GM21786 (cell line): ENCODE measurements at regions not wholly inside any gene's neighbourhood (a gene's known extent, or its start where the extent isn't known, plus 50 kb on each side); places are given as distances from the start of the nearest gene placed in this dataset.

Experiments used
- ATAC-seq: cut with Tn5 transposase; IDR thresholded peaks from one replicate; pipeline ENCODE4 v1.9.1; 2021; ENCODE audit not compliant: unreplicated experiment

DNA sequence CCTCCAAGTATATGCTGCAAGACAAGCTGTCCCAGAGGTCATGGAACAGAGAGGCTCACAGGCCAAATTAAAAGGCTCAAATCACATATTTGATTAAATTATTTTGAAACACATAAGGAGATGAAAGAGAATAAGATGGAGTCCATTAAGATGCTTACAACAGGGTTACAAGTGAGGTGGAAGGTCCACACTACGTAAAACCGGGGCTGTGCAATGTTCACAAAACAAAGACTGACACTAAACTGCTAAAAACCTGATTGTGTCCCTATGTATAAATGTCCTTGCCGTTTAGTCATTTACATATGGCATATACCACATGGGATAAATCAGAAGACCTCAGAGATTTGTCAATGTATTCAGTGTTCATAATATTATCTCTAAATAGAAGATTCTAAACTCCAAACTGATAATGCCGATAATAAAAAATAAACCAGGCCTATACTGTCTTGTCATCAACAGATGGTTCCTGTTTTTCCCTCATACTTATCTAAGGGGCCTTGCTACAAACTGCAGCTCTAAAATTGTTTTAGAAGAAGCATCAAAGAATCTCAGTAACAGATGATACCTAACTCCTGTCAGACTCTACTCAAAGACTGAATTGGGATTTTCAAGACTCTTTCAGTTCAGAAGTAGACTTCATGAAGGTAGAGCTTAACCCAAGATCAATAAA lies 51.8 kb upstream of the RIPOR2 start:
- ATAC-seq: no peak

DNA sequence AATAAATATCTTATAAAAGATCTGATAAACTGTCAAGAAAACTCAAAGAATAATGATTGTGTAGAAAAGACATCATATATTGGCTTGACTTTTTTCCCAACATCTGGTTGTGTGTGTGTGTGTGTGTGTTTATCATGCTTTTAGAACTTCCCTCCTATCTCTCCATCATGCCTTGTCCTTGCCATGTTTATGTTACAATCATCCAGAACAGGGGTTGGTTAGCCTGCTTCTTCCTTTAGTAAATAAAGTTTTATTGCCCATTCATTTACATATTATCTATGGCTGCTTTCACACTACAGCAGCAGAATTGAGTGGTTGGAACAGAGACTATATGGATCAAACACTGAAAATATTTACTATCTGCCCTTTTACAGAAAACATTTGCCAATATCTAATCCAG lies 52.8 kb upstream of the RIPOR2 start:
- no peak for ATAC-seq

DNA sequence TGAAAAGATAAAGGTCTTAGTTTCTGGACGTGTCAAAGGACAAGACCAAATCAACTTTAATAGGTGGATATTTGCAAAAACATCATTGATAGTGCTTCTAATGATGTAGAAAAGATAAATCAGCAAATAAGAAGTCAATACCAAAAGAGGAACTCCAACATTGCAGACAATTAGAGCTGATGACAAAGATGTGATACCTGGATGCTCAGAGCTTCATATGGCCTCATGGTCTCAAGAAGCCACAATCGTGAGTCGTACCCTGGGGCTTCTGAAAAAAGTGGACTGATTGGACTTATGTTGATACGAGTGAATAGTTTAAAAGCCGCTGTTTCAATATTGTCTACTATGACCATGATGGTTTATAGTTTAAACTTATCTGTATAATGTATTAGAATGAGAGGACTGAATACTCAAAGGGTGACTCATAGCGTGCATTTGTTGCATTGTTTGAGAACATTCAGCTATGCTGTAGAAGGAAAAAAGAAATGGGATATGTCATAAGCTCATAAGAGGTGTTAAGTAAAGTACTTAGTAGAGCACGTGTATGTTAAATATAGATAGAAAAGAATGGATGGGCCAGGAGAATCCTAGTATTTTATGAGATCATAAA lies 54.6 kb upstream of the RIPOR2 start:
- no peak for ATAC-seq

DNA sequence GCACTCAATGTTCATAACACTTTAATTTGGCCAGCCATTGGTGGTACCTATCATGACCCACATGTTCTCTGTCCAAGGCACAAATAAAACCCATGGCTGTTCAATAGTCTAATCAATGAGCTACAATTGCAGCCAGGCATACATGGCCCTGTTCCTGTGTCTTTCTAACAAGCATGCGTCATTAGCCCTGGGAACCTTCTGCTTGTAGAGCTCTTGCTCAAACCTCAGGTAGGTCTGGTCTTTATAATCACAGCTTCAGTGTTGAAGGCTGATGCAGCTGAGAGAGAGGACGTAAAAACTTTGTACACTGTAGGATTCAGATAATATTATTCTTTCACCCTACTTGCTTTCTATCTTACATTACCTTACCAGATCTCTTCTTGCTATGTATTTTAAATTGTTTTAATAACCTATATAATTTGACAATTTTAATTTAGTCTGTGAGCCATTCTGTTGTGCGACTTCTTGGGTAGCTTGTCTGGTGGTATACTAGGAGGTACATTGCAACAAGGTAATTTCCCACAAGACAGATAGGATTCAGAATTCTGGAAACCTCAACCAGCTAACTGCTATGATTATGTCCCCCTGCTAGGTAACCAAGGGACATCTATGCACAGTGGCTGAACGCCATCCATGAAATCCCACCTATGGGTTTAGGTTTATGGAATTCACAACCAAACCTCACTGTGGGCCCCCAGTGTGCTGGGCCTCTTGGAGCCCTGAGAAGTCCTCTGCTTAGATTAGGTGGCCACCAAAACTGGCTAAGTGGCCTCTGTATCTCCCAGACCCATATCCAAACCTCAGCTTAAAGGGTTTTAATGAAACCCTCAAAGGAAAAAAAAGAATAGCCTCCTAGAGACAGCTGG lies 55.4 kb upstream of the RIPOR2 start:
- no peak for ATAC-seq

DNA sequence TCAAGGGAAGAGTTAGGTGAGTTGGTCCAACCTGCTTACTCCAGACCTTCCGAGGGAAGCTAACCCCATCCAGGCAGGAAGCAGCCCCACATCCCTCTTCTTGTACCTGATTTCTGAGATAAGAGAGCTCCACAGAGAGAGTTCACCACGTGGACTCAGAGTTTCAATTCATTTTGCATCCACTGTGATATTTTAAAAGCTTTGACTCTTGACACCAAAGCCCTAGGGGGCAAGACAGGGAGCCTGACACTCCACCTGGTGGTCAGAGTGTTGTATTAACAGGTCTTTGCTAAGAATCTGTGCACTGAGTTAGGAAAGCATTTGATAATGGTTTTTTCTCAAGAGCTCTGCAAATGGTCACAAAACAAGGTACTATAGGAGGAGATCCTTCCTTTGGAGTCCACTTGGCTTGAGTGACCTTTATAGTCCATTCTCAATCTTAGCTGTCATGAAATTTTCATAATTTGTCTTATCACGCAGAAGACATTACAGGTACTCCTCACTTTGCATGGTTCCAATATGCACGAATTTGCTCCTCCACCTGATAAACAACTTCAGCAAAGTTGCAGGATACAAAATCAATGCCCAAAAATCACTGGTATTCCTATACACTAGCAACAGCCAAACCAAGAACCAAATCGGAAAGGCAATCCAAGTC lies 56.2 kb upstream of the RIPOR2 start:
- ATAC-seq: peak; percentile 85

DNA sequence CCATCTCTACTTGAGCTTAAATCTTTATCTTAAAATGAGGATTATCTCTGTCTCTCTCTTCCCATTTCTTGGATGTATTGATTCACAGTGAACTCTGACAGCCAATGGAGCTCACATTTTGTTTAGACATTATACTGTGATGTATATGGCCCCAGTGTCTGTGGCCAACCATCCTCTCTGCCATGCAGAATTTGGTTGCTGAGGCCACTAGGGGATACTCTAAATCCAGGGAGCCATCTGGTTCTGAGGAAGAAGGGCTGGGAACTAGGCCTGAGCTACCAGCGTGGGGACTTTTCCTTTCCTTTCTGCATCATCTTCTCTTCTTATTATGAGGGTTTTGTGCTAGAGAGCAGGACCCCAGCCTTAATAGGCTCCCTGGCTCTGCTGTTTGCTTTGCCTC lies 59.1 kb upstream of the RIPOR2 start:
- no peak for ATAC-seq

DNA sequence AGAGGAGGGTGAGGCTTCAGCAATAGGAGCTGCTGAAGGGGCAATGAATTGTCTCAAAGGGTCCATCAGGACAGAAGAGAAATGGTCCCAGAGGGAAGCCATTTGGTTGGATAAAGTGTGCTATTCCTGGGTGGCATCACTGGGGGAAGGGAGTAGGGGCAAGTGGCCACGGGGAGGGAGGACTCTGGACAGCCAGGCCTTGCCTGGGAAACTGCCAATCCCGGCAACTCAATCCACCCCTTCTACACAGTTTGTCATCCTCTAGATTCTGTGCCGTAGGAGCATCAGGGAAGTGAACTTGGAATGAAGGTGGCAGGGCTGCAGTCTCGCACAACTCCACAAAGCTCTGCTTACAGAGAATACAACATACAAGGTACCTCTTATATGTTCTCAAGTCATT lies 59.5 kb upstream of the RIPOR2 start:
- ATAC-seq: no peak

DNA sequence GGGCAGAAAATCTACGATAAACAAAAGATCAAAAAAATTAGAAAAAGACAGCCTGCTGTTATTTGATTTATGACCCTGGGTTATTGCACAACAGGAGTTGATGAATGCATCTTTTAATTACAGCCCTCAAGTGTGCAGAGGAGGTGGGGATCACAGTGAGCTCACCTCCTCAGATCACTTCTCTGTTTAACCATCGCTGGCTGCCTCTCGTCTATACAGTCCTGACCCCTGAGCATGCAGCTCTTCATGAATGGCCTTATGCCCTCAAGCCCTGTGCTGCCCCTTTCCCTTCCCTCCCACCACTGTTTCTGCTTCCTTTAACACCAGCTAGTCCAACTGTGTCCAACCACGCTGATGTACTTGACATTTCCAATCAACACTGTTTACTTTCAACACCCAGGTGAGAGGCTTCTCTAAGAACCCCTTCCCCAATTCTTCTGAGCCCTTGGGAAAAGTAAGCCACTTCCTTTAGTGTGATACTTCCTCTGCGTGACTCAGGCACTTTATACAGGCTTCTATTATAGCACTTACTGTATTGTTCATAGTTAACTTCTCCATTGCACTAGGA lies 60.6 kb upstream of the RIPOR2 start:
- no peak for ATAC-seq

DNA sequence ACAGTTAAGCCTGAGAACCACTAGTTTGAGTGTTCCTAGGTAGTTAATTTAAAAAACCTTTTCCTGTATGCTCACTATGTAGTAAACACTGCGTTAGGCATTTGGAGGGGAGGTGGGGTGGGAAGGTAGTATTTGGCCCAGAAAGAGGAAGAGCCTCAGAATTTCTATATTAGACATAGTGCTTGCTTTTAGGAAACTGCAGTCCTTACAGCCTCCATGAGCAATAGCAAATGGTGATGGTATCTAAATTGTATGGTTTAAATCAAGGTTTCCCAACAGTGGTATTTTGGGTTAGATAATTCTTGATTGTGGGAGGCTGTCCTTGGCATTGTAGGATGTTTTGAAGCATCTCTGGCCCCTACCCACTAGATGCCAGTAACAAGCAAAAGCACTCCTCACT lies 61.5 kb upstream of the RIPOR2 start:
- ATAC-seq: no peak

DNA sequence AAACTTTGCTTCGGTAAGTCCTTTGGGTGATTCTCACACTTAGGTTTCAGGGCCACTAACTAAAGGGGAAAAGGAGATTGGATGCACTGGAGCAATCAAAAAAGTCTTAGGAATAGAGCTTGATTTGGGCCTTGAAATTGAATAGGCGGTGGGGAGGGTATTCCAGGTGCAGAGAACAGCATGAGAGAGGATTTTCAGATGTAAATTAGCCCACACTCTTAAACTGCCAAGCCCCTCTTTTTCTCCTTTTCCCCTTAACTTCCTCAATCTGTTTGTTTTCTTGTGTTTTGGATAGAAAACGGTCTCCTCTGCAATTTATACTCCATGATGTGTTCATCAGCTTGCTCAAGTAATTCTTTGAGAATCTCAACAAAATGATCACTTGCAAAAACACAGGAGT lies 62.1 kb upstream of the RIPOR2 start:
- no peak for ATAC-seq

DNA sequence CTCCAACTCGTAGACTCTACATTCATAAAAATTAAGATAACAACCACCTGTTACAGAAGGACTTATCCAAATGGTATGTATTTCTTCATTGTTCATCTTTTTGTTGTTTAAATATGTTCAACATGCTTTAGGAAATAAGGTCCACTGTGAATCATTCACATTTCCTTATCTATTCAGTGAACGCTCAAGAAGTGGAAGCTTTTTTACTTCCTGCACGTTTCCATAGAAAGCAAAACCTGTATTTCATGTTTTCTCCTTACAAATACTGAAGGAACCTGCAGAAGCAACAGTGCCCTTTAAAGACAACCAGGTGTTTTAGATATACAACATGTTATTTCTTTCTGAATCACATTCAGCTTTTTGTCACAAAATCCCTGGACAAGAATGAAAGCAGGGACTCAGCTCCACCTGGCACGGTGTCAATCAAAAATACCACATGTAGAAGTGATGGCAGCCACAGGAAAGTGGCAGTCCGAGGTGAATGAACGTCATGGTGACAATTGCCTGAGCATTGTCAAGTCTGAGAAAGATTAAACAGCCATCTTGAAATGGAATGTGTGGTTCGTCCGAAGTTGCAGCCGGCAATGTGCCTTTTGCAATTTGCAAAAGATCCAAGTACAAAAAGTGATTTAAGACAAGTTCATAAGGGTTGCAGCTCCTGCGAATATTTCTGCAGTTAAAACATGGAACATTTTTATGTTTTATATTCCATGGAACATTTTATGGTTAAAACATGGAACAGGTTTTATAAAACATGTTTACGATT lies 66.7 kb upstream of the RIPOR2 start:
- no peak for ATAC-seq

DNA sequence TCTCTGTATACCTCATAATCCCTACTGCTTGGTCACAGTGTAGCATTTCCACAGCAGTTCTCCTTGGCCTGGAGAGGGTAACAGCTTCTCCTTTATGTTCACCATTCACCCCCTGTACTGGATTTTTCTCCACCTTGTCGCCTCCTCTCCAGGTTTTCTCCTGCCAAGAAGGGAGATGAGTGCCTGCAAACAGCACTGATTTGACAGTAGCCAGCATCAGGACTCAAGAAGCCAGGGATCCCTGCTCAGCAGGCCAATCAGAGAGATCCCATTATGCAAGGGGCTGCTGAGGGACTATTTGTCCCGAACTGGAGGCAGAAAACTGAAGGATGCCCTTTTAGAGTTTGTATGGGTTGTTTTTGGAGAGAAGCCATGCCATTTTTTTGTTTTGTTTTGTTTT lies 68.6 kb upstream of the RIPOR2 start:
- ATAC-seq: no peak

DNA sequence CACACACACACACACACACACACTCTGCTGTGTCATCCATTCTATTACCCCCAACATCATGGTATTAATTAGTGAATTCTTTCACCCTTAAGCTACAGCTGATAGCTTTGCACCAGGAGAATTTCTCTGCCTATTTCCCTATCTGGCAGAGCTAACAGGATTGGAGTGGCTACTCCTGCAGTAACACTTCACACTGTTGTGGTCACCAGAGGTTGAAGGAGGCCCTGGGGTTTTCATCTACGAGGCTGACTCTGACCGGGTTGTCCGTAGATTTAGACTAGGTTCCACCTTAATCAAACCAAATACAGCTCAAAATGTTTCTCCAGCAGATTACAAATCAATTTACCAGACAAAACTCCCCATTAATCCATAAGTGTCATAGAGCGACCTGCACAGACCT lies 69.2 kb upstream of the RIPOR2 start:
- no peak for ATAC-seq

DNA sequence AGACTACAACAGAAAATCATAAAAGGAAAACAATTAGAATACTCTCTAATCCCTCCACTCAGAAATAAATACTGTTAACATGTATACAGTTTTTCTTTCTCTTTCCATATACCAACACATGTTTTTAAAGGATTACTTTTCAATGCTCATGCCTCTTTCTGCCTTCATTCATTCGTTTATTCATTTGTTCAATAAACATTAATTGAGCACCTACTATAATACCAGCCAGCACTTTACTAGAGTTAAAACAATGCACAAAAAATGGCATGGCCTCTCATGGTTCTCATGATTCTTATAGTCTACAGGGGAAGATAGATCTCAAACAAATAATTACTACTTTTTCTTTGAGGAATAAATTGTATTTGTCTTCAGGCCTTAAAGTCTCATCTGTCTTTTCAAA lies 70.3 kb upstream of the RIPOR2 start:
- no peak for ATAC-seq

DNA sequence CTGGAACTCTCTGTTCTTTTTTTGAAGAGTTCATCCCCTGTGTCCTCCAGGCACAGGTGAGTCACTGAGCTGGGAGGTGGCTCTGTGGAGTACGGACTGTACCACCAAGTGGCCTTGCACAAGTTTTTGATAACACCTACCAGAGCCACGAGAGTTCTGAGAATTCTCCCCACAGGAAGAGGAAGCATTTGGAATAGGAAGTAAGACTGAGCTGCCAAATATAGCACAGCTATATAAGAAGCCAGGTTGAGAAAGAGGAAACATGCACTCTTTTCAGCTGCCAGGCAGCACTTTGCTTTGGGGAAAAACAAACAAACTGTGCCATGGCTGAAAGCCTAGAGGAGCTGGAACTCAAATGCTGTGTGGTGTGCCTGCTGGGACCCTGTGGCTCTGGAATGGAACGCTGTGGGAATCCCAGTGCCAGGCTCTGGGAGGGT lies 70.8 kb upstream of the RIPOR2 start:
- ATAC-seq: peak; percentile 53

DNA sequence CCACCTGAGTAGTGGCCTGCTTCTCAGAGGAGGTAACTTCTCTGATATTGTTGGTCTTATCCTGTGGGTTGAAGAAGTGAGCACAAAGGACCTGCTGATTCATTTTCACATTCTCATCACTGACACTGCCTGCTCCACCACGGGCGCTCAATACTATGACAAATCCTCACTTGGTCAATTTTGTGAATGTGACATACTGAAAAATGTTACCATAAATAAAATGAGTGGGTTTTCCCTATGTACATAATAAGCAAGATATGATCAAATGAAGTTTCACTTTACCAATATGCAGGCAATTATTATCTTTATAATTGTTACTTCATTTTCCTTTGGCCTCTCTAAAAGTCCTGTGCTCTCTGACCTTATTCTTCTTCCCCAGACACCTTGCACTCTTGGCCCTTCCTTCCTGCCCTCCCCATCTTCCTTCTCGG lies 71.5 kb upstream of the RIPOR2 start:
- peak; percentile 73 for ATAC-seq

DNA sequence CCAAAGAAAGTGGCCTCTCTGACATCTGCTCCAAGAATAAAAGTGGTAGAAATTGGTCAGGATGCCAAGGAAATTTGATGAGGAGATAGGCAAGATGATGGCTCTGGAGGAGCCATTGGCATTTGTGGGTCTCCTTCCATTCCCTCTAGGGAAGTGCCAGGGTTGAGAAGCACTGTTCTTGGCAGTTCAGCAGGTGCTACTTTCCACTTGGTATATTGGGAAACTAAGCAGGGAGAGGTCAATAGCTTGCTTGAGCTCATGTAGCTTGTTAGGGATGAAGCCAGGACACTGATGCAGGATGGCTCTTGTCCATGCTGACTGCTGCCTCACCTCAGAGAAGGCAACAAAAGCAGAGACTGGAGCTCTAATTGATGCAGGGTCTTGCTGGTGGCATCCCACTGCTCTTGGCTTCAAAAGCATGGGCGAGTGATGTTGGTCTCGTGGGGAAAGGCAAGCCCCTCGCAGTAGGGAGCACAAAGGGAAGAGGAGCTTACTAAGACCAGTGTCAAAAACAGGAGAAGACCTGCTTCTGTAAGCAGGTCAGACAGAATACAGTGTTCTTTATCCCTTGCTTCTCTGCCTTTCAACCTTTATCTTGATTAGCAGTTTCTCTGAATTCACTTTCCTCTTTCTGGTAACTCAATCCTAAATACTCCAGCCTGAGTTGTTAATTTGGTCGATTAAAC lies 73.1 kb upstream of the RIPOR2 start:
- no peak for ATAC-seq

DNA sequence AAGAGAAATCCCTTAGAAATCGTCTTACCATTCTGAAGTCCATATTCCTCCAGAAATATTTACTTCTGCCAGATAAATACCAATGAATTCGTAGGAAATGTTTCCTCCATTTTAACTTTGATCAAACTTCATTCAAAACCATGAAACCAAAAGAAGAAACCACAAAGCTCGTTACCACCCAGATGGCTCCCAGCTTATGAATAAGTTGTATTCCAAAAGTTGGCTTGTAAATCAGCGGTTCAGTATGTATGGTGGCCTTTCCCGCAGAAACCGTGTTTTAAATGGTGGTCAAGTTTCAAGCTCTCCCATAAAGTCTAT lies 73.6 kb upstream of the RIPOR2 start:
- no peak for ATAC-seq

DNA sequence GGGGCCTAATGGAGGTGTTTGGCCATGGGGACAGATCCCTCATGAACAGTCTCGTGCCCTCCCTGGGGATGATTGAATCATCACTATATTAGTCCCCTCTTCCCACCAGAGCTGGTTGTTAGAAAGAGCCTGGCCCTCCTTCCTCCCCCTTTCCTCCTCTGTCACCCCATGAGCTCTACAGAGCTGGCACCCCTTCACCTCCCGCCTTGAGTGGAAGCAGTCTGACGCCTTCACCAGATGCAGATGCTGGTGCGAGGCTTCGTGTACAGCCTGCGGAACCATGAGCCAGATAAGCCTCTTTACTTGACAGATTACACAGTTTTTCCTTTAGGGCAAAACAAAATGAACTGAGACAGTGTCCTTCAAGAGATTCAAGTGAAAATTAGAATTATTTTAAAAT lies 74.4 kb upstream of the RIPOR2 start:
- no peak for ATAC-seq
